GM23248 (cell line): ENCODE measurements at regions not wholly inside any gene's neighbourhood (a gene's known extent, or its start where the extent isn't known, plus 50 kb on each side); places are given as distances from the start of the nearest gene placed in this dataset.

Experiments
- EZH2 ChIP-seq: fragments of 200-600 bp; sonication (generic); IDR thresholded peaks from 2 replicates; pipeline ENCODE4 v1.6.1; 2018; ENCODE audit warnings: antibody characterized with exemption, mild to moderate bottlenecking; ENCODE audit not compliant: insufficient read depth, poor library complexity, severe bottlenecking
- EZH2phosphoT487 ChIP-seq: fragments of 200-600 bp; sonication (generic); IDR thresholded peaks from 2 replicates; pipeline ENCODE4 v1.6.1; 2018; ENCODE audit warnings: antibody characterized with exemption, moderate library complexity, mild to moderate bottlenecking, low read depth; ENCODE audit not compliant: insufficient read depth

GRCh38 chr6:3991941-3992340, 87.0 kb downstream of the FAM217A start:
- TF ChIP-seq EZH2, result no peak
- no peak for TF ChIP-seq EZH2phosphoT487
